B cell (primary cell): ENCODE measurements at regions not wholly inside any gene's neighbourhood (a gene's known extent, or its start where the extent isn't known, plus 50 kb on each side); places are given as distances from the start of the nearest gene placed in this dataset.

Experiments
- CTCF ChIP-seq: fragments of 200-600 bp; IDR thresholded peaks from one replicate; pipeline ENCODE4 v1.8.0; 2022; ENCODE audit warnings: antibody characterized with exemption, mild to moderate bottlenecking
- EZH2 ChIP-seq: IDR thresholded peaks from 2 replicates; pipeline ENCODE4 v1.6.1; 2012; ENCODE audit warnings: borderline replicate concordance, low read depth, mild to moderate bottlenecking, moderate library complexity, low read length; ENCODE audit not compliant: insufficient read depth, poor library complexity, severe bottlenecking

GRCh38 chr5:12204761-12205160 lies 300.5 kb upstream of the CTNND2 start:
- no peak for TF ChIP-seq CTCF
- no peak for TF ChIP-seq EZH2
